Osteoblast (primary cell): ENCODE measurements at regions not wholly inside any gene's neighbourhood (a gene's known extent, or its start where the extent isn't known, plus 50 kb on each side); places are given as distances from the start of the nearest gene placed in this dataset.

Experiments used
- DNase-seq: peaks from one replicate; pipeline ENCODE4 v3.0.0; 2011; ENCODE audit warnings: low spot score, mixed read lengths; ENCODE audit not compliant: insufficient read length; ENCODE audit errors: missing footprints
- H2AFZ ChIP-seq: 2 replicates; pipeline ENCODE4 v1.6.0; 2011; ENCODE audit warnings: mild to moderate bottlenecking, low read length
- H3K27ac ChIP-seq: 2 replicates; pipeline ENCODE4 v1.5.1; 2011; ENCODE audit warnings: mild to moderate bottlenecking, low read depth, low read length, moderate library complexity
- H3K27me3 ChIP-seq: 2 replicates; pipeline ENCODE4 v1.6.0; 2012; ENCODE audit warnings: mild to moderate bottlenecking, control low read depth, inconsistent platforms, low read length, moderate library complexity; ENCODE audit not compliant: insufficient read depth
- H3K36me3 ChIP-seq: 2 replicates; pipeline ENCODE4 v1.5.1; 2011; ENCODE audit warnings: mild to moderate bottlenecking, low read length, control low read depth, moderate library complexity; ENCODE audit not compliant: insufficient read depth
- H3K4me1 ChIP-seq: 2 replicates; pipeline ENCODE4 v1.5.1; 2011; ENCODE audit warnings: mild to moderate bottlenecking, low read length, control low read depth, moderate library complexity; ENCODE audit not compliant: insufficient read depth
- H3K4me2 ChIP-seq: 2 replicates; pipeline ENCODE4 v1.6.0; 2011; ENCODE audit warnings: mild to moderate bottlenecking, low read length; ENCODE audit not compliant: insufficient read depth
- H3K4me3 ChIP-seq: fragments of 200-600 bp; sonication (generic); 3 replicates; pipeline ENCODE4 v1.5.1; 2012; ENCODE audit warnings: mild to moderate bottlenecking, low read length, inconsistent platforms; ENCODE audit not compliant: insufficient read depth
- H3K79me2 ChIP-seq: 2 replicates; pipeline ENCODE4 v1.6.0; 2012; ENCODE audit warnings: mild to moderate bottlenecking, low read length, control low read depth, inconsistent platforms; ENCODE audit not compliant: insufficient read depth
- H3K9me3 ChIP-seq: 2 replicates; pipeline ENCODE4 v1.5.1; 2011; ENCODE audit warnings: low read depth, low read length, control low read depth
- H4K20me1 ChIP-seq: 2 replicates; pipeline ENCODE4 v1.6.0; 2012; ENCODE audit warnings: mild to moderate bottlenecking, low read length, control low read depth; ENCODE audit not compliant: insufficient read depth
- TF ChIP-seq, protein P1 (sequence below): IDR thresholded peaks from 2 replicates; pipeline ENCODE4 v1.5.1; 2011; ENCODE audit warnings: mild to moderate bottlenecking, low read depth, low read length, moderate library complexity; ENCODE audit errors: extremely low read depth

DNA sequence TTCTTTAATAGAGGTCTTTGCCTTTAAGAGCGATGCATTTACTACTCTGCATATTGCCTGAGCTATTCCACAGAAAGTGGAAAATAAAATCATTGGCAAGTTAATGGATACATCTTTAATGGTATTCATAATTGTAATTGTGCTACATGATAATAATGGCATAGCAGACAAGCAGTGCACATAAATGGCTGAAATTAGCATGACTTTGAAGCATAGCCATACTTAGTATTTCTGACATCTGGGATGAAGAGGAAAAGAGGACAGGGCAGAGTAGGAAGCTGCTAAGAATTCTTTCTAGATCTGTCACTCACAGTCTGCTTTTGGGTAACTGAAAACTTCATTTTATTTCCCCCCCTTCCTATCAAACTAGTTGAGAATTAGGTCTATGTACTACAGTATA, 195.0 kb upstream of the NRIP1 start:
- TF ChIP-seq, protein P1, sequence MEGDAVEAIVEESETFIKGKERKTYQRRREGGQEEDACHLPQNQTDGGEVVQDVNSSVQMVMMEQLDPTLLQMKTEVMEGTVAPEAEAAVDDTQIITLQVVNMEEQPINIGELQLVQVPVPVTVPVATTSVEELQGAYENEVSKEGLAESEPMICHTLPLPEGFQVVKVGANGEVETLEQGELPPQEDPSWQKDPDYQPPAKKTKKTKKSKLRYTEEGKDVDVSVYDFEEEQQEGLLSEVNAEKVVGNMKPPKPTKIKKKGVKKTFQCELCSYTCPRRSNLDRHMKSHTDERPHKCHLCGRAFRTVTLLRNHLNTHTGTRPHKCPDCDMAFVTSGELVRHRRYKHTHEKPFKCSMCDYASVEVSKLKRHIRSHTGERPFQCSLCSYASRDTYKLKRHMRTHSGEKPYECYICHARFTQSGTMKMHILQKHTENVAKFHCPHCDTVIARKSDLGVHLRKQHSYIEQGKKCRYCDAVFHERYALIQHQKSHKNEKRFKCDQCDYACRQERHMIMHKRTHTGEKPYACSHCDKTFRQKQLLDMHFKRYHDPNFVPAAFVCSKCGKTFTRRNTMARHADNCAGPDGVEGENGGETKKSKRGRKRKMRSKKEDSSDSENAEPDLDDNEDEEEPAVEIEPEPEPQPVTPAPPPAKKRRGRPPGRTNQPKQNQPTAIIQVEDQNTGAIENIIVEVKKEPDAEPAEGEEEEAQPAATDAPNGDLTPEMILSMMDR, result no peak
- Histone ChIP-seq H3K4me3 (no peak overlapping the region), H3K79me2 (no peaks in the 10 kb centered on the region), H2AFZ (peak overlapping the region; percentile 33), H3K36me3 (no peaks in the 10 kb centered on the region), H3K4me1 (no peaks in the 10 kb centered on the region), H4K20me1 (no peaks in the 10 kb centered on the region), H3K27ac (no peak overlapping the region), H3K9me3 (no peaks in the 10 kb centered on the region), H3K27me3 (no peaks in the 10 kb centered on the region), H3K4me2 (no peak overlapping the region)
- no peak for DNase-seq

DNA sequence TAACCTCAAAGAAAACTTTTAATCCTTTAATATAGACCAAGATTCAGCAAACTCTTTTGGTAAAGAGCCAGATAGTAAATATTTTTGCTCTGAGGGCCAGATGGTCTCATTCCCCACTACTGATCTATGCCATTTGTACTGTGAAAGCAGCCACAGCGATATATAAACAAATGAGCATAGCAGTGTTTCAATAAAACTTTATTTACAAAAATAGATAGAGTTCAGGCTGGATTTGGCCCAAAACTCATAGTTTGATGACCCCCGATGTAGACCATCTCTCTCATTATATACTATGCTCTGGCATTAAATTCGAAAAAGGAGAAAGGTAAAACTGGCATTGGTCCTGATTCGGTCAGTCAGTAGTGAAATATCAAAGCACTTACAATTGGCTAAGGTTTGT, 195.8 kb upstream of the NRIP1 start:
- no peaks in the 10 kb centered on the region for H3K9me3 ChIP-seq
- no peaks in the 10 kb centered on the region for H4K20me1 ChIP-seq
- H3K79me2 ChIP-seq, result no peaks in the 10 kb centered on the region
- no peak overlapping the region for H3K4me3 ChIP-seq
- H3K4me1 ChIP-seq, result no peaks in the 10 kb centered on the region
- no peak overlapping the region for H3K27ac ChIP-seq
- H3K27me3 ChIP-seq, result no peaks in the 10 kb centered on the region
- no peak overlapping the region for H2AFZ ChIP-seq
- no peak for DNase-seq
- H3K4me2 ChIP-seq, result no peak overlapping the region
- H3K36me3 ChIP-seq, result no peaks in the 10 kb centered on the region
- TF ChIP-seq, protein P1, result no peak

DNA sequence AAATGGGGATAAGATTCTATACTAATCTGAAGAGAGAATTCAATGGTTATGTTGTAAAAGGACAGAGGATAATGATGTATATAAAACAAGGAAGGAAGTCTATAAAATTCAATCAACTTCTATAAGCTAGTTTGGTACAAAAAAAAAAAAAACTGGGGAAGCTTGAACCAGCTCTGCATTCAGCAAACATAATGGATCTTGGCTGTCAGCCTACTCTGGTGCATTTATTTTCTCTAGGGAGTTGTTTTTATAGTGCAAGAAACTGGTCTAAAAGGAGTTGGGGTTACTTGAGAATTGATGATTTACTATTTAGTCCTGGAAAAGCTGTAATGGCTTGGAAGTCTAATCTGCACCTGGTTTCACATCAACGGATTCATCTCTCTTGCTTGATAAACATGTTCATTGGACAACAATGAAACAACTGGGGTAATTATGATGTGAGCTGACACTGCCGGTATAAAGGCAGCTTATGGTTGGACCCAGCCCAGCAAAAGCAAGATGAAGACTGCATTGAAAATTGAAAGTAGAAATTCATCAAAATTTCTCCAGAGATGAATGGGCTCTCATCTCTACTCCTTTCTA, 199.4 kb upstream of the NRIP1 start:
- no peak overlapping the region for H3K4me3 ChIP-seq
- peak; percentile 17 for DNase-seq
- H3K27ac ChIP-seq, result no peak overlapping the region
- no peaks in the 10 kb centered on the region for H4K20me1 ChIP-seq
- H3K27me3 ChIP-seq, result no peaks in the 10 kb centered on the region
- H2AFZ ChIP-seq, result no peak overlapping the region
- H3K9me3 ChIP-seq, result no peaks in the 10 kb centered on the region
- no peaks in the 10 kb centered on the region for H3K79me2 ChIP-seq
- TF ChIP-seq, protein P1, result no peak
- H3K36me3 ChIP-seq, result no peaks in the 10 kb centered on the region
- no peaks in the 10 kb centered on the region for H3K4me1 ChIP-seq
- H3K4me2 ChIP-seq, result no peak overlapping the region

DNA sequence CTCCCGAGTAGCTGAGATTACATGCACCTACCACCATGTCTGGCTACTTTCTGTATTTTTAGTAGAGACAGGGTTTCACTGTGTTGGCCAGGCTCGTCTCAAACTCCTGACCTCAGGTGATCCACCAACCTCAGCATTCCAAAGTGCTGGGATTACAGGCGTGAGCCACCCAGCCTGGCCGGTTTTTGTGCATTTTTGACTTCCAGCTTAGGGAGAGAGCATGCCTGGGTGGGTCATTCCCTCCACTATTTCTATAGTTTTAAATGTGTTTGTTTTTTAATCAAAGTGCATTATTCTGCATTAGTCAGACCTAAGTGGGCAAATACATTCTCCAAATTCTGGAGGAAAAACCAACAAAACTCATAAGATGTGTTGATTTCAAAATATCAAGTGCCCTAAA, 207.4 kb upstream of the NRIP1 start:
- H3K4me3 ChIP-seq, result no peak overlapping the region
- H3K27me3 ChIP-seq, result no peaks in the 10 kb centered on the region
- TF ChIP-seq, protein P1, result no peak
- no peak overlapping the region for H3K27ac ChIP-seq
- H3K79me2 ChIP-seq, result no peaks in the 10 kb centered on the region
- H3K4me2 ChIP-seq, result no peak overlapping the region
- no peak overlapping the region for H2AFZ ChIP-seq
- no peaks in the 10 kb centered on the region for H3K4me1 ChIP-seq
- DNase-seq, result no peak
- H3K36me3 ChIP-seq, result no peaks in the 10 kb centered on the region
- no peaks in the 10 kb centered on the region for H3K9me3 ChIP-seq
- no peaks in the 10 kb centered on the region for H4K20me1 ChIP-seq
